ENCODE measurements at regions not wholly inside any gene's neighbourhood (a gene's known extent, or its start where the extent isn't known, plus 50 kb on each side); places are given as distances from the start of the nearest gene placed in this dataset.

DNA sequence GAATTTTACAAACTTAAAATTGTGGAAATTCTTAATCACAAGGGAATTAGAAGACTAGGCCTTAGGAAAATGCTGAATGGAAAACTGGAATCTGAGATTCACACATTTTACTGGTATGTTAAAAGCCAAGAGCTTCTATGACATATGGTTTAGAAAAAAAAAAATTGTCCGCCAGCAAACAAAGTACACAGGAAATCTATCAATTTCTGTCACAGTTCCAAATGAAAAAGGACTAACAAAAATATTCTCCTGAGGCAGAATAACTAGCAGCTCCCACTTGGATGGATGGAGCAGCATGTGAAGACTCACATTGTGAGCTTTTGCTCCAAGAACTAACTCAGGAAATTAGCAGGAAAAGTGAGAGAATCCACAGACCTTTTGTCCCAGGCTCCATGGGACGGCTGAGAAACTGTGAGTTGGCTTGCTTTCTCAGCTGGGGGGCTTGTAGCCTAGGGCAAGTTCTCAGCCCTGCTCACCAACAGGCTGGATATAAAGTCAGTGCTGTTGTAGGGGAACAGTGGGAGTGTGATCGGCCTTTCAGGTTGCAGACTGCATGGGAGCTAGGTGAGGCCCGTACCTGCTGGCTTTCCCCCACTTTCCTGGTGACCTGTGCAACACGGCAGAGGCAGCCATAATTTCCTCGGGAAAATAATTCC, 731.1 kb upstream of the SGO1 start:
- TF ChIP-seq, protein P1, sequence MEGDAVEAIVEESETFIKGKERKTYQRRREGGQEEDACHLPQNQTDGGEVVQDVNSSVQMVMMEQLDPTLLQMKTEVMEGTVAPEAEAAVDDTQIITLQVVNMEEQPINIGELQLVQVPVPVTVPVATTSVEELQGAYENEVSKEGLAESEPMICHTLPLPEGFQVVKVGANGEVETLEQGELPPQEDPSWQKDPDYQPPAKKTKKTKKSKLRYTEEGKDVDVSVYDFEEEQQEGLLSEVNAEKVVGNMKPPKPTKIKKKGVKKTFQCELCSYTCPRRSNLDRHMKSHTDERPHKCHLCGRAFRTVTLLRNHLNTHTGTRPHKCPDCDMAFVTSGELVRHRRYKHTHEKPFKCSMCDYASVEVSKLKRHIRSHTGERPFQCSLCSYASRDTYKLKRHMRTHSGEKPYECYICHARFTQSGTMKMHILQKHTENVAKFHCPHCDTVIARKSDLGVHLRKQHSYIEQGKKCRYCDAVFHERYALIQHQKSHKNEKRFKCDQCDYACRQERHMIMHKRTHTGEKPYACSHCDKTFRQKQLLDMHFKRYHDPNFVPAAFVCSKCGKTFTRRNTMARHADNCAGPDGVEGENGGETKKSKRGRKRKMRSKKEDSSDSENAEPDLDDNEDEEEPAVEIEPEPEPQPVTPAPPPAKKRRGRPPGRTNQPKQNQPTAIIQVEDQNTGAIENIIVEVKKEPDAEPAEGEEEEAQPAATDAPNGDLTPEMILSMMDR (conservative IDR thresholded peaks at IDR 0.05), result no peak
- 33 to 73% methylated on average over 1 to 6 of the region's 6 CpGs for whole genome bisulfite sequencing, 2 experiments (ENCODE audit: insufficient coverage in 1 of 2, insufficient read length in 1 of 2)
- Histone ChIP-seq H3K9ac (ENCODE audit: extremely low read depth, low read length, poor library complexity, severe bottlenecking) (no peak overlapping the region), H3K27me3 (ENCODE audit: control insufficient read depth, insufficient read depth, low read length, poor library complexity, severe bottlenecking) (no peaks in the 10 kb centered on the region), H3K4me3 (ENCODE audit: low read length) (no peak overlapping the region), H3K27ac (ENCODE audit: low read depth, low read length) (no peak overlapping the region), H3K36me3 (ENCODE audit: control insufficient read depth, insufficient read depth, low read length) (no peaks in the 10 kb centered on the region), H3K9me3 (ENCODE audit: control insufficient read depth, low read length) (peaks cover 33% of the 10 kb centered on the region), H3K4me1 (ENCODE audit: control insufficient read depth, insufficient read depth, low read length) (no peaks in the 10 kb centered on the region)
- peak; percentile 80 for DNase-seq
- peaks cover 10% of the 10 kb centered on the region for H3K36me3 Mint-ChIP-seq (ENCODE audit: low read depth)
- H3K27me3 Mint-ChIP-seq (ENCODE audit: insufficient read depth), result peaks cover 16% of the 10 kb centered on the region
- H3K27ac Mint-ChIP-seq, result no peak overlapping the region
- peaks cover 14% of the 10 kb centered on the region for H3K4me1 Mint-ChIP-seq
- H3K4me3 Mint-ChIP-seq, result no peak overlapping the region
- H3K9me3 Mint-ChIP-seq, result peaks cover 36% of the 10 kb centered on the region

DNA sequence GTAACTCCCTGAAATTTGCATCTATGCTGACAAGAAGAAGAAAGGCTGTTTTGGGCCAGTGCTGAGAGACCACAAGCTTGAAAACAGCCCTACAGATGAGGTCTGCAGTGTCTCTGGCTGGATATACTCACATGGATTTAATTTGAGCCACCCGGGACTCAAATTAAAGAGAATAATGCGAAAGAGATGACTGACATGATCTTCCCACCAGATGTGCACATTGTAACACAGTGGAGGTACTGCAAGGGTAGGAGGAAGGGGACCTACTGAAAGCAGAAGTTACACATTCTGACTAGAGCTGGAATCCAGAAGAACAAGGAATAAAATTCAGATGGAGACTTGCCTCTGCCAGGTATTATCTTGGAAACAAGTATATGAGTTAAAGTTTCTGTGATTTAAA, 728.3 kb upstream of the SGO1 start:
- Histone ChIP-seq H3K4me3 (ENCODE audit: low read length) (no peak overlapping the region), H3K36me3 (ENCODE audit: control insufficient read depth, insufficient read depth, low read length) (no peaks in the 10 kb centered on the region), H3K9me3 (ENCODE audit: control insufficient read depth, low read length) (peaks cover 12% of the 10 kb centered on the region), H3K9ac (ENCODE audit: extremely low read depth, low read length, poor library complexity, severe bottlenecking) (no peak overlapping the region), H3K27me3 (ENCODE audit: control insufficient read depth, insufficient read depth, low read length, poor library complexity, severe bottlenecking) (peaks cover 7% of the 10 kb centered on the region), H3K4me1 (ENCODE audit: control insufficient read depth, insufficient read depth, low read length) (no peaks in the 10 kb centered on the region), H3K27ac (ENCODE audit: low read depth, low read length) (no peak overlapping the region)
- WGBS, 2 experiments (ENCODE audit: insufficient coverage in 1 of 2, insufficient read length in 1 of 2), result 91 to 100% methylated on average over 2 of the region's 2 CpGs
- Mint-ChIP-seq H3K9me3 (peaks cover 11% of the 10 kb centered on the region), H3K27ac (no peak overlapping the region), H3K36me3 (ENCODE audit: low read depth) (peaks cover 3% of the 10 kb centered on the region), H3K4me1 (peaks cover 29% of the 10 kb centered on the region), H3K4me3 (no peak overlapping the region), H3K27me3 (ENCODE audit: insufficient read depth) (peaks cover 22% of the 10 kb centered on the region)
- no peak for DNase-seq
- TF ChIP-seq, protein P1 (conservative IDR thresholded peaks at IDR 0.05), result no peak

DNA sequence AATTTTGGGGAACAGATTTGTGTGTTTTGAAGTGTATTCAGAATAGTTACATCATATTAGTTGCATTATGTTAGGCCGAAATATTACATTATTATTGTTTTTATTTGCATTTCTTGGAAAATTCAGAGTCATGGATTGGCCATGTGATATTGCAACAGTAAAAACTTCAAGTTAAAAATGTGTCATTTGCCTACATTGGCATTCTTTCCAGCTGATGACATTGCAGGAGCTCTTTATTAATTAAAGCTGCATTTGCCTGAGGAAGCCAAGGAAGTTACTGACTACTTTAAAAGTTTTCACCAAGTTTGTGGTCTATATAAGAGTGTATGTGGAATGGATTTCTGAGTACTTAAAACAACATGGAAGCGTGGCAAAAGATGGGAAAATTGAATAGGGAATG, 726.4 kb upstream of the SGO1 start:
- no peak for DNase-seq
- H3K9me3 Mint-ChIP-seq, result no peaks in the 10 kb centered on the region
- H3K36me3 Mint-ChIP-seq (ENCODE audit: low read depth), result no peaks in the 10 kb centered on the region
- H3K4me3 ChIP-seq (ENCODE audit: low read length), result no peak overlapping the region
- H3K4me1 Mint-ChIP-seq, result peaks cover 26% of the 10 kb centered on the region
- no peak overlapping the region for H3K4me3 Mint-ChIP-seq
- H3K9ac ChIP-seq (ENCODE audit: extremely low read depth, low read length, poor library complexity, severe bottlenecking), result no peak overlapping the region
- no peaks in the 10 kb centered on the region for H3K4me1 ChIP-seq (ENCODE audit: control insufficient read depth, insufficient read depth, low read length)
- H3K27me3 Mint-ChIP-seq (ENCODE audit: insufficient read depth), result peaks cover 36% of the 10 kb centered on the region
- TF ChIP-seq, protein P1 (conservative IDR thresholded peaks at IDR 0.05), result no peak
- no peak overlapping the region for H3K27ac ChIP-seq (ENCODE audit: low read depth, low read length)
- no peaks in the 10 kb centered on the region for H3K9me3 ChIP-seq (ENCODE audit: control insufficient read depth, low read length)
- peaks cover 25% of the 10 kb centered on the region for H3K27me3 ChIP-seq (ENCODE audit: control insufficient read depth, insufficient read depth, low read length, poor library complexity, severe bottlenecking)
- H3K36me3 ChIP-seq (ENCODE audit: control insufficient read depth, insufficient read depth, low read length), result no peaks in the 10 kb centered on the region
- no peak overlapping the region for H3K27ac Mint-ChIP-seq
- 86 to 100% methylated on average over 1 to 2 of the region's 2 CpGs for WGBS, 2 experiments (ENCODE audit: insufficient coverage in 1 of 2, insufficient read length in 1 of 2)

All from endodermal cell (in vitro differentiated cells).